GM19328 (cell line): ENCODE measurements at regions not wholly inside any gene's neighbourhood (a gene's known extent, or its start where the extent isn't known, plus 50 kb on each side); places are given as distances from the start of the nearest gene placed in this dataset.
"Not testable (repeated sequence)": the region's sequence is repeated elsewhere in the genome, so short reads cannot be mapped to it uniquely, and the experiment has no call there.

Experiments
- ATAC-seq: cut with Tn5 transposase; IDR thresholded peaks from one replicate; pipeline ENCODE4 v1.9.1; 2021; ENCODE audit warnings: mild to moderate bottlenecking, moderate library complexity; ENCODE audit not compliant: unreplicated experiment

DNA sequence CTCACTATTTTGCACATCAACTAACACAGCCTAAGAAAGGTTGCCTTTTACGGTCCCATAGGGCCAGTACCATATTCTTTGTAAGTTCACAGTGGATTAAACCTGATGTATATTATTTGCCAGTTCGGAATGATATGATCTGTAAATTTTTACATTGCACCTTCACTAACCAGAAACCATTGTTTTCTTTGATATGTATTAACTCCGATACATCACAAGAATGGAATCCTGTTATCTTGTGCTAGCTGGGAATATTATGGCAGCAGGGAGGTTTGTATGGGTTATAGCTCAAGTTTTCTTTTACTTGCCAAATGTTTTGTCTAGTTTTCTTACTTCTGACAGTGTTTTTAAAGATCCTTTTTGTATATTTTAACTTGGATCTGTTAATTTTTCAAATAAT lies 51.4 kb upstream of the S1PR1 start:
- ATAC-seq, result no peak

DNA sequence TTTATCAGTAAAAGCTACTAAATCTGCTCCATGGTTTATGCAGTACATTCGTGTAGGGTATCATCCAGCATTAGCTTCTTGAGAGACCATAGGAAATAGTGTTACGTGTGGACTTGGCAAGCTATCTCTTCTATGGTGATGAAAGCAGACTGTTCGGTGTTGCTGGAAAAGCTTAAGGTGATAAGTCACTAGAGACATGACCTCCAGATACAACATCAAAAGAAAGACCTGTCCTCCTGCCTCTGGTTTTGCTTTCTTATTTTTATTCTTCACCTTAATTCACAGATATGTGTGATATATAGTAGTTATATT lies 53.5 kb upstream of the S1PR1 start:
- no peak for ATAC-seq

DNA sequence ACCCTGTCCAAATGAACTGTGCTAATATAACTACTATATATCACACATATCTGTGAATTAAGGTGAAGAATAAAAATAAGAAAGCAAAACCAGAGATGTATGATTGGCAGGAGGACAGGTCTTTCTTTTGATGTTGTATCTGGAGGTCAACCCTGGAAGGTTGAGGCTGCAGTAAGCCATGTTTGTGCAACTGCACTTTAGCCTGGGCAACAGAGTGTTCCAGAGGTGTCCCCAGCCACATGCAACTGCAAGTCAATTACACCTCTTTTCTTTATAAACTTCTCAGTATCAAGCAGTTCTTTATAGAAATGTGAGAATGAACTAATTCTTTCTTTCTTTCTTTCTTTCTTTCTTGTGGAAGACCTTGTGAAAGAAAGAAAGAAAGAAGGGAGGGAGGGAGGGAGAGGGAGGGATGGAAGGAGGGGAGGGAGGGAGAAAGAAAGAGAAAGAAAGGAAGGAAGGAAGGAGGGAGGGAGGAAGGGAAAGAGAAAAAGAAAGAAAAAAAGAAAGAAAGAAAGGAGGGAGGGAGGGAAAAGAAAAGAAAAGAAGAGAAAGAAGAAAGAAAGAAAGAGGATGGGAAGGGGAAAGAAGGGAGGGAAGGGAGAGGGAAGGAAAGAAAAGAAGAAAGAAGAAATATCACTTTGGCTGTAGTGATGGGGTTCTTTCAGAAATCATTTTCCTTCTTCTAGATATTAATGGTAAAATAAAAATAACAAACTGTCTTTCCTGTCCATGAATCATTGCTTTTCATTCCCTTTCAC lies 54.0 kb upstream of the S1PR1 start:
- ATAC-seq, result no peak

DNA sequence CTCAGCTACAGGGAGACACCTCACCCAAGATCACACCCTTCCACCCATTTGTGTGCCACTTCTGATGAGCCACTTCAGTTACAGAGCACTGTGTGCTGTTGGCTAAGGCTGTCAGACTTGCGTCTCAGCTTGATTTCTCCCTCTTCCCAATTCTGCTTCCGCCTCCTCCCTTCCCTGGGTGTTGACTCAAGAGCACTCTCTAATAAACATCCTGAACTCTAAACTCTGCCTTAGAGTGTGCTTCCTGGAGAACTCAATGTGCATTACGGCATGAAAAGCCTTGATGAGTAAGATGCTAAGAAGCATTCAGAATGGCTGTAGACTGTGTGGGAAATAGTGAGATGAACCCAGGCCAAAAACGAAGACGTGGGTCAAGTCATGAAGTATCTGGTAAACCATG lies 54.9 kb upstream of the S1PR1 start:
- no peak for ATAC-seq

DNA sequence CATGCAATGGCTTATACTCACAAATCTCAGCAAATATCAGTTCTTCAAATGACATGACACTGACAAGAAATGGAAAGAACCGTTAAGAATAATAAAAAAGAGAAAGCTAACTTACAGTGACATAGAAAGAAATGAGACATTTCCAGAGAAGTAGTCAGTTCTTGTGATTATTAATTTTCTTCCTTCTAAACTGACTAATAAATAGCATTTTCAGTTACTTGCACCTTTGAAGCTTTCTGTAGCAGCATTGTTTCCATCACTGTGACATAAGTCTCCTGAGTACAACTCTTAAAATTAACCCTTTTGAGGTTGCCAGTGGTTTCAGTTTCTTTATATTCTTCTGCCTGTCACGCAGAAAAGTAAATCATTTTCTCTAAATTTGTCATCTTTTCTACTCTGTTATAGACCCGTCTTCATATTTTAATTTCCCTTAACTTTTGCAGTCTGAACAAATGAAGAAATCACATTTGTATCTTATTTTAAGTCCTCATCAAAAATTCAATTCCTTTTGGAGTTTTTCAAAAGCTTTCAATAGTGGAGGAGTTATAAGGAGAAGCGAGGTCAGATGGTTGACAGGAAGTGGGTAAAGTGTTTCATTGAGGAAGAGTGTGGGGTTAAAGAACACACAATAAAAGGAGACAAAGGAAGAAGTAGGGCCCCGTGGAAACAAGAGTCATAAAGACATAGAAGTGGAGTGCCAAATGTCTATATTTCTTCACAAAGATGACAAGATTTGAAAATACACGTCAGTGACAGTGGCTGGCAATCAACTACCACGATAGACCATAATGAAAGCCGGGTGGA lies 57.9 kb upstream of the S1PR1 start:
- peak; percentile 88 for ATAC-seq

DNA sequence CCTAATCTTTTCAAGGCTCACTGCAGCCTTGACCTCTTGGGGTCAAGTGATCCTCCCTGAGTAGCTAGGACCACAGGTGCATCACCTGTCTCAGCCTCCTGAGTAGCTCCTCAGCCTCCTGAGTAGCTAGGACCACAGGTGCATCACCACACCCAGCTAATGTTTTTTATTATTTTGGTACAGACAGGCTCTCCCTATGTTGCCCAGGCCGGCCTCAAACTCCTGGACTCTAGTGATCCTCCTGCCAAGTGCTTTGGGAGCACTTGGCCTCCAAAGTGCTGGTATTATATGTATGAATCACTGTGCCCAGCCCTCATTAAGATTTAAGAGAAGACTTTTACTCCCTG lies 58.5 kb upstream of the S1PR1 start:
- no peak for ATAC-seq

DNA sequence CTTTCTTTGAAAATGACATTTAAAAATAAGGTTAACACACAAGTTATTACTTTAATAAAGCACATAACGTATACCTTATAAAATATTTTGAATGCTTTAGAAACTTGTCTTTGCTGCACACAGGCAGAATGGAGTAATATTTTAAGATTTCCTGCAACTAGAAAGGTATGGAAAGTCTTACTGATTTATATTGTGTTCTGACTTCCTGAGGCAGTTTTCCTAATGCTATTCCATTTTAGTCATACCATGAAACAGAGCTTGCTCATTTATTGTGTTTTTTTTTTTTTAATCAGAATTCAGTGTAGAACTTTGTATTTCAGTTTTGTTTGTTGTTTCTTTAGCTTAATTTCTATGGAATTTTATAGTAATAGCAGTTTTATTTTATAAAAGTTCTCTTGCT lies 60.9 kb upstream of the S1PR1 start:
- ATAC-seq, result no peak

DNA sequence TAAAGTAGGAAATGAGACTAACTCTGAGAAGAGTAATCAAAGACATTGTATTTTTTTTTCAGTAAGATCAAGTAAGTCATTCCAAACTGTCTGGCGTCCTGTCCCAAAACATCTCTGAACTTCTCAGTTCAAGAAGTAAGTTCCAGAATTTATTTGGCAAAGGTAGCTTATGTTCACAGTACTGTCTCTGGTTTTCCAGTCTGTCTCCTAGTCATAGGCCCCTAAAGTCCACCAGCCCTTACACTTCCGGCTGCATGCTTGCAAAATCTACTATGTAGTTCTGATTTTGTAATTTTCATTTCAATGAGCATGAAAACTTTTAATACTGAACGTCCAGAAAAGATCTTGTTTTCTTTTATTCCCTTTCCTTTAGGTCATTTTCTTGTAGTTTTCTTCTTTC lies 61.4 kb upstream of the S1PR1 start:
- ATAC-seq, result no peak

DNA sequence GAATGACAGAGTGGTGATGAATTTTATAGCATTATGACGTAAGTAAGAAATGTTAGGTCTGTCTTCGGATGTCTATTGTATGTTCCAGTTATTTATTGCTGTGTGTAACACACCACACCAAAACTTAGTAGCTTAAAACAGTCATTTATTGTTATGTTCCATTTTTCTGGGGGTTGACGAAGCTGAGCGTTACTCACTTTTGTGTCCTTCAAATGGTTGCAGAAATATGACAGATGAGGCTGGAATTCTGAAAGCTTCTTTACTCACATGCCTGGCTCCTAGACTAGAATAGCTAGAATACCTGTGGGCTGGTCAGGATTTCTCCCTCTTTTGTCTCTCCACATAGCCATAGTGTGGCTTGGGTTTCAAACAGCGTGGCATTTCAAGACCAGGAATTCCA lies 62.1 kb upstream of the S1PR1 start:
- ATAC-seq, result no peak

DNA sequence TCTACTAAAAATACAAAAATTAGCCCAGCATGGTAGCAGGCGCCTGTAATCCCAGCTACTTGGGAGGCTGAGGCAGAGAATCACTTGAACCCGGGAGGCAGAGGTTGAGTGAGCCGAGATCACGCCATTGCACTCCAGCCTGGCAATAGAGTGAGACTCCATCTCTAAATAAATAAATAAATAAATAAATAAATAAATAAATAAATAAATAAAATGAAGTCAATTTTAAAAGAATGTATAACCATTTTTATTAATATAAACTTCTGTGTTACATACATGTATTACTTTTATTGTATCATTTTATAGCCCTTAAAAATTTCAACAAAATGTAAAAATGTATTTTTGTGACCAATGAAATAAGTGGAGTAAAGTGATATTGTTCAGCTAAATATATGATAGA lies 62.5 kb upstream of the S1PR1 start:
- ATAC-seq, result not testable (repeated sequence)

DNA sequence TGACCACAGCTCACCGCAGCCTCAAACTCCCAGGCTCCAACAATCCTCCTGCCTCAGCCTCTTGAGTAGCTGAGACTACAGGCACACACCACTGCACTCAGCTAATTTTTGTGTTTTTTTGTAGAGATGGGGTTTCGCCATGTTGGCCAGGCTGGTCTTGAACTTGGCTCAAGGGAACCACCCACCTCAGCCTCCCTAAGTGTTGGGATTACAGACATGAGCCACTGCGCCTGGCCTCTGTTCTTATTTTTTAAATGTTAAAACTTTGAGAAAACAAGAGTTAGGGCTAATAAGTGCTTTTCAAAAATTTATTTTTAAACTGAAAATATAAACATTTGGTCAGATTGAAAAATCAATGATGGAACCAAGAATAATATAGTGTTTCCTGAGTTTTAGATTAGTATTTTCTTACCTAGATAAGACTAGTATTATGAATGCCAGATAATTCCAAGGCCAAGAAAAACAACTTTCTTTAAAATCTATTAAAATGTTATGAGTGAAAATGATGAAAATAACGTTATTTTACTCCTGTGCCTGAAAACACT lies 66.2 kb upstream of the S1PR1 start:
- ATAC-seq, result no peak

DNA sequence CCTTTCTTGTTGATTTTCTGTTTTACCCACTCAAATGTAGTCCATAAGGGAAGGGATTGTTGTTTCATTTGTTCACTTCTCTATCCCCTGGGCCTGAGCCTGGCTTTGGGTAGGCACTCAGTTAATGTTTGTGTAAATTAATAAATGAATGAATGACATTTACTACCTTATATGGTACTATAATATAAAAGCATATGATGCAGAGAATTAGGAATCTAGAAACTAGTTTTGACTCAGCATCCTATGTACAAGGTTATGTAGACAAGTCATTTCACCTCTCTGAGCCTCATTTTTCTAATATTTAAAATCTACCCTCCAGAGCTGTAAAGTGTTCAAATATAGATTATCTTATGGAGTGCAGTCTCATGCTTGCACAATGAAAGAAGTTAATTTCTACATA lies 68.9 kb upstream of the S1PR1 start:
- ATAC-seq, result no peak

DNA sequence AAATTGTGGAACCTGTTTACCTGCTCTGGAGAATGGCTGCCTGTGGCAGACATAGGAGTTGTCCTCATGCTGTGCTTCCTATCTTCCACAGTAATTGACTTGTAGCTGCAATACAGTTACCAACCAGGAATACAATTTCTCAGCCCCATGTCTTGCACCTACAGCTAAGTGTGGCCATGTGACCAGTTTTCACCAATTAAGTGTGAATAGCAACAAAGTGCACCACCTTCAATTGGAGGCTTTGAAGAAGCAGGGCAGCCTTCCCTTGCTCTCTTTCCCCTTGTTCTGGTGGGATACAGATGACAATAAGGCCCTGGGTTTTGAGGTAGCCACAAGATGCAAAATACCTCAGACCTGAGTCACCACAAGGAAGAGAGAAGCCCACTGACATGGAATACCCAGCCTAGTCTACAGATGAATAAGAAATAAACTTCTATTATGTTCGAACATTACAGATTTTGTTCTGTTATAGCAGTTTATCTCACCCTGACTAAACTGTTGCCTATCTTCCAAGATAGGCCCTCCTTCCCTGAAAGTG lies 70.2 kb upstream of the S1PR1 start:
- ATAC-seq, result no peak

DNA sequence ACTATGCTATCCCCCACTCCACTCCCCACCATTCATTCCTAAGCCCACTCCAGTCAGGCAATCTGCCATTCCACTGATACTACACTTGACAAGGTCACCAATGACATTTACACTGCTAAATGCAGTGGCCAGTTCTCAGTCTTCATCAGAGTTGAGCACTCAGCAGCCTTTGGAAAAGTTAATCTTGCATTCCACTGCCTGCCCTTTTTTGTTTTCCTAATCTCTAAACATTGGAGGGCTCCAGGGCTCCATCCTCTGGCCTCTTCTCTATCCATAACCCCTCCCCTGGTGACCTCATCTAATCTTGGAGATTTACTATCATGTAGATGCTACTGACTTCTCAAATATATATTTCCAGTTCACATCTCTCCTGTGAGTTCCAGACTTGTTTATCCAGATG lies 70.9 kb upstream of the S1PR1 start:
- no peak for ATAC-seq

DNA sequence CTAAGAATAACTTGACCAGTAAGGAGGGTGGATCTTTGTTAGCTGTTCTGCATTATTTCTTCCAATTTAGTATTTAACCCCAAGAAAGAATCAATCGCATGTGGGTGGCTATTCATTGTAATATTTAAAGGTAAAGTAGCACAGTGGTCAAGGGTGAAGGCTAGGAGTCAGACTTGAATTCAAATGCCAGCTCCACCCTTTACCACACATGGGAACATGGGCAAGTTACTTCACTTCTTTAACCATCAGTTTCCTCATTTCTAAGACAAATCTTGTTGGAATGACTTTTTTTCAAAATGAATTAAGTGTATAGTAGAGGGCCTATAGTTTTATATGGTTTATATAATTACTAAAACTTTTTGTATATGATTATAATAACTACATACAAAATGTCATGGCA lies 71.3 kb upstream of the S1PR1 start:
- ATAC-seq, result no peak

DNA sequence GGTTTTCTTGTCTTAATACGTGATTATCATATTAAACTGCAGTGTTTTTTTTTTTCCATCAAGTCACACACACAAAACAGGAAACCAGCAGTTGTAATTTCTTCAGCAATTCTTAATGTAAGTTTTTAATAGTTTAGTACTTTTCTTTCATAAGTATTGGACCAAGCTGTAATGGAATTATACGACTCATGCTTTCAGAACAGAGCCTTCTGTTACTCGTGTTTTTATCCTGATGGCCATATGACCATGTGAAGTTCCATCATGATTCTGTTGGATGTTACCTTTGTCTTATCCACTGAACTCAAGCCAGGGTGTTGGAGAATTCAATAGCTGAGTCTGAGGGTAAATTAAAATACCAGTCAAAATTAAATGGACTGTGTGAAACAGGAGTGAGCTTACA lies 72.0 kb upstream of the S1PR1 start:
- no peak for ATAC-seq

DNA sequence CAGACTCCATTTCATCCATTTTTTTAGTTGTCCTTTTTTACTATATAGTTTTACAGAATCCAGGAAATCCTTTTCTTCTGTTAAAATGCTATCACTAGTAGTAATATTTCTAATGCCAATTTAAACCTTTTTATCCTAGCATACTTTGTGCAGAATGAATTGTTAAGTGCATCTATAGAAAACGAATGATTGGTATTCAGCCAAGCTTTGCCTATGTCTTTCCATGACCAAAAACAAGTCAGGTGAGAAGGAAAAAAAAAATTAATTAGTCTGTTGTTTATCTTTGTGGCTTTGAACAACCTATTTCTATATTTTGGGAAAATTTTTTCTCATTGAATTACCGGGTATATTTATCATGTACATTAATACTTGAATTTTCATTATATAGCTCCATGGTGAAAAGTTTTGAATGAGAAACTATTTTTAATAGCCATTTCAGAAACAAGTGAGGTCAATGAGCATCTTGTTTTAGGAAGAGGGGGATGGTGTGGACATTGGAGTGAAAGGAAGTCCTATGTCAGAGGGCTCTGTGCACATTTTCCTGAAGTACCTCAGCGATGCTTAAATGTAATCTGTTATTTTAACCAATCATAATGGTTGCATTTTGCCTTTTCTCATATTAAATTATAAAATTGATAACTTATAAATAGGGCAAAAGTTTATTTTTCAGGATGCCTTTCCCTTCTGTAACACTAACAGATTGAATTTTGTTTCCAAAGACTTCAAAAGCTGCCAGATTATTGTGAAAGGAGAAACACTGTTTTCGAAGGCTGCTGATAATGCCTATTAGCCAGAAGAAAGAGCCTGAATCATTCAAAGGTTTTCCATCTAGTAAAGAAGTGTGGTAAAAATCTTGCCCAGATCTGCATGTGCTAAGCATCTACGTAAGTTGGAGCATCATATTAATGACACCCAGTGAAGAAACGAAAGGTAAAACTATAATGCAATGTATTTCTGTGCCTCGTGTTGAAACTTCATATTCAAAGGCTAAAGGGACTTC lies 73.8 kb upstream of the S1PR1 start:
- no peak for ATAC-seq

DNA sequence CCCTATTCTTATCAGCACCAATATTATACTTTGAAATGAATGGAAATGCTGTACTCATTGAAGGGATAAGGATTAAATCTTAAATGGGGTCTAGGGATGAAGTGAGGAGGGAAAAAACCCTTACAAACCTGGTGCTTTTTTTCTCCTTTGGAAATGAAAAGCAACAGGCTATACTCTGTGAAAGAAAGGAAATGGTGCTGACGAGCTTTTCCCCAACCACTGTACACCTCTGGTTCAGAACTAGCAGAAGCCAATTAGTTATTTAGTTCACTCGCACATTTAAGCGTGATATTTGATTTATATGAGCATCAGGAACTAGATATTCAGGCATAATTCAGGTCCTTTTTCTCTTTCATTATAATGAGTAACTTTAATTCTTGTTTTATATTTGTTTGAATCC lies 74.5 kb upstream of the S1PR1 start:
- ATAC-seq, result no peak

DNA sequence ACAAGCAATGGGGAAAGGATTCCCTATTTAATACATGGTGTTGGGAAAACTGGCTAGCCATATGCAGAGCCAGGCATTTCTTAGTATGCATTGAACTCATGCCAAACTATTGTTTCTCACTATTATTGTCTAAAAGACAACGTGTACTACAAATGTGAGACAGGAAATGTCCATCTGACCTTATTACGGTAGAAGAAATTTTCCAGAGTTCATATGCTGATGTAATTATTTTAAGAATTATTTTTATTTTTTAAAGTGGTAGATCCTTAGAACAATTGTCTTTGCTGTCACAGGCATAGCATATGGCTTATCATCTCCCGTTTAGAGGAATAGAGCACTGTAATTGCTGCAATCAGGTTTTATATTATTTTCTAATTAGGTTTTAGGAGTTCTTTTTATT lies 75.2 kb upstream of the S1PR1 start:
- no peak for ATAC-seq

DNA sequence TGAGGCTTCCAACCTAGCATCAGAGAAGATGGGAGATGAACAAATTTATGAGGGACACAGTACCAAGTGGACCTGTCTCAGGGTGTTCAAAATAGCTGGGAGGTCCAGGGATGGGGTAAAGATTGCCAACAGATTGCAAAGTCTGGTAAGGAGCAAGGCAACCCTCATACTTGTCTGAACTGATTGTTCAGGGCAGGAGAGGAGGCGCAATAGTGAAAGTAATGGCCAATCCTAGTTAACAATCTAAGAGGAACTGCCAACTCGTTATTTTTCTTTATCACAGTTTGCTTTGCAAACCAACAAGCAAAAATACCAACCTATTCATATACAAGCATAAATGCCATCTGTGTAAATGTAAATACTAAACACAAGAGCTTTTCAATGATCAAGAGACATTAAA lies 78.4 kb upstream of the S1PR1 start:
- no peak for ATAC-seq

DNA sequence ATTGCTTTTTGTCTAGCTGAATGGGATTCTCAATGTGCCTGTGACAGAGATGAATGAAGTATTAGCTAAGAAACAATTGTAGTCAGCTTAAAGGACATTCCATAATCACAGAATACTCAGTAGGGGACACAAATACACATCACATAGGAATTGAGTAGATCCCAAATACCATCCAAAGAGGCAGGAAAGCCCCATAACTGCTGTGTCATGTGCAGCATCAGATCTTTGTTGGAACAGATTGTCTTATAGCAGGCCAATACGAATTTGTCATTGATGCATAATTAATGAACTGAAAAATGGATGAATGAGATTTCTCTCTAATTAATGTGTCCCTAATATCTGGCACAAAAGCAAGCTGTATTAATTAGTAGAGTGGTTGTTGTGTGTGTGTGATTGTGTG lies 82.3 kb upstream of the S1PR1 start:
- no peak for ATAC-seq
